ENCODE measurements at regions not wholly inside any gene's neighbourhood (a gene's known extent, or its start where the extent isn't known, plus 50 kb on each side); places are given as distances from the start of the nearest gene placed in this dataset.
A peak's percentile ranks its signal among the peaks of the same experiment; 100 is the strongest.
"Not testable (repeated sequence)": the region's sequence is repeated elsewhere in the genome, so short reads cannot be mapped to it uniquely, and the experiment has no call there.

DNA sequence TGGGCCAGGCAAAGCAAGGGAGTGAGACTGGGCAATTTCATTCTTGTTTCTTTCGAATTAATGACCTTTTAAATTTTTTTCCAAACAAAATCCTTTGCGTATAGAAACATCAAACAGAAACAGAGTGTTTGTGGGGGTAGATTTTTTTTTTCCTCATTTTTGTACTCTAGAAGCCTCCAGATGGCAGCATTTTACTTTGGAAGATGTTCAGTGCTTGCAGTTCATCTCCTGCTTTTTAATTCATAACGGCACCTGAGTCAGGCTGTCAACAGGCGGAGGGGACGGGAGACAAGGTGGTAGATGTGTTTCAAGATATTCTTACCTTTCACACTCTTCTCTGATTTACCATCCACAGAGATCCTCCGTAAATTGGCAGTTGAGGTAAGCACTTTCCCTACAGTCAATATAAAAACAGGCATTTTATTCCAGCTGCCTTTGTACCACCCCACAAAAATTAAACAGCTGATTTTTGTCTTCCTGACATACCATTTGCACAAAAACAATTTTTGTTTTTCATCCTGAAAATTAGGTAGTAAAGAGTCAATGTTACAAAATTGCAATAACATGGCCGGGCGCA, 99.5 kb upstream of the FBXL17 start:
- Histone ChIP-seq H3K9me3 (ENCODE audit: control insufficient read depth in 2 of 2, insufficient read depth in 1 of 2, low read length in 1 of 2) (no peaks in the 10 kb centered on the region), H3K27ac (ENCODE audit: low read depth in 1 of 2, low read length in 1 of 2) (no peak overlapping the region), H3K36me3 (ENCODE audit: control insufficient read depth in 2 of 2, insufficient read depth in 2 of 2, low read length in 1 of 2) (no peaks in the 10 kb centered on the region), H3K4me1 (ENCODE audit: control insufficient read depth in 2 of 2, insufficient read depth in 2 of 2, low read length in 2 of 2) (no peaks in the 10 kb centered on the region), H3K4me3 (ENCODE audit: low read length in 2 of 2) (no peak overlapping the region), H3K27me3 (ENCODE audit: control insufficient read depth in 2 of 2, insufficient read depth in 1 of 2, low read length in 1 of 2) (no peaks in the 10 kb centered on the region)
- WGBS = 61% methylated on average over 8 of the region's 8 CpGs
- peak in 4 of 9 donors; percentile 5 to 38 (median 8) for DNase-seq (ENCODE audit: low read depth in 6 of 9, low spot score in 9 of 9)

DNA sequence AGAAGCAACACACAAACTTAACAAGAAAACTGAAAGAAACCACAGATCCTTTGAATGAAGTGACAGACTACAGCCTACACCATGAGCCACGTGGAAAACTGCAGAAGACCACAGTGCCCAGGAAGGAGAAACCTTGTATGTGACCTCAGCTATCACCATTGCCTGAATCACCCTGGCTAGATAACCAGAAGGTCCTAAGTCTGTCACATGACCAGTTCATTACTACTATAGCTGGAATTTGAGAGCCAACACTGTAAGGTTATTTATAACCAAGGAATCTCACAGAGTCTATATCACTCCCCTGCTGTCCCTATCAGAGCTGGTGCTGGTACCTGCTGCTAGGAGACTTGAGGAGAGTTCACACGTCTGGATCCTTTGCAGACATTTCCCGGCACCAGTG, 90.3 kb upstream of the FBXL17 start:
- no peak overlapping the region for H3K4me3 ChIP-seq (ENCODE audit: low read length in 2 of 2)
- WGBS = 90% methylated on average over 3 of the region's 3 CpGs
- no peaks in the 10 kb centered on the region for H3K4me1 ChIP-seq (ENCODE audit: control insufficient read depth in 2 of 2, insufficient read depth in 2 of 2, low read length in 2 of 2)
- no peaks in the 10 kb centered on the region for H3K27me3 ChIP-seq (ENCODE audit: control insufficient read depth in 2 of 2, insufficient read depth in 1 of 2, low read length in 1 of 2)
- no peak overlapping the region for H3K27ac ChIP-seq (ENCODE audit: low read depth in 1 of 2, low read length in 1 of 2)
- H3K9me3 ChIP-seq (ENCODE audit: control insufficient read depth in 2 of 2, insufficient read depth in 1 of 2, low read length in 1 of 2) = no peaks in the 10 kb centered on the region
- no peaks in the 10 kb centered on the region for H3K36me3 ChIP-seq (ENCODE audit: control insufficient read depth in 2 of 2, insufficient read depth in 2 of 2, low read length in 1 of 2)
- DNase-seq (ENCODE audit: low read depth in 6 of 9, low spot score in 9 of 9) = no peak

DNA sequence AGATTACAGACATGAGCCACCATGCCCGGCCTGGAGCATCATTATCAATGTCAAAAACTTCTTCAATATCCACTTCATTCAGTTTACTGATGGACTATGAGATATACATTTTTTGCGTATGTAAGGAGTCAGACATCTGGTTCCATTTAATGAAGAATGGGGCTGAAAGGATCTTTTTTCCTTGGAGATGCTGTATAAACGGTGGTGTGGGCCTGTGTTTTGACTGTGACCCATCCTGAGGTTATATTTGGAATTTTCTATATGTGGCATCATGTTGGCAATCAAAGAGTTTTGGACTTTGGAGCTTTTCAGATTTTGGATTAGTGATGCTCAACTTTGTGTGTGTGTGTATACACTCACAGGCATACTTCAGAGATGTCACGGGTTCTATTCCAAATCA, 85.7 kb upstream of the FBXL17 start:
- WGBS = 90% methylated on average over 4 of the region's 4 CpGs
- Histone ChIP-seq H3K36me3 (ENCODE audit: control insufficient read depth in 2 of 2, insufficient read depth in 2 of 2, low read length in 1 of 2) (no peaks in the 10 kb centered on the region), H3K4me3 (ENCODE audit: low read length in 2 of 2) (no peak overlapping the region), H3K9me3 (ENCODE audit: control insufficient read depth in 2 of 2, insufficient read depth in 1 of 2, low read length in 1 of 2) (no peaks in the 10 kb centered on the region), H3K27ac (ENCODE audit: low read depth in 1 of 2, low read length in 1 of 2) (no peak overlapping the region), H3K4me1 (ENCODE audit: control insufficient read depth in 2 of 2, insufficient read depth in 2 of 2, low read length in 2 of 2) (no peaks in the 10 kb centered on the region), H3K27me3 (ENCODE audit: control insufficient read depth in 2 of 2, insufficient read depth in 1 of 2, low read length in 1 of 2) (no peaks in the 10 kb centered on the region)
- DNase-seq (ENCODE audit: low read depth in 6 of 9, low spot score in 9 of 9) = no peak

DNA sequence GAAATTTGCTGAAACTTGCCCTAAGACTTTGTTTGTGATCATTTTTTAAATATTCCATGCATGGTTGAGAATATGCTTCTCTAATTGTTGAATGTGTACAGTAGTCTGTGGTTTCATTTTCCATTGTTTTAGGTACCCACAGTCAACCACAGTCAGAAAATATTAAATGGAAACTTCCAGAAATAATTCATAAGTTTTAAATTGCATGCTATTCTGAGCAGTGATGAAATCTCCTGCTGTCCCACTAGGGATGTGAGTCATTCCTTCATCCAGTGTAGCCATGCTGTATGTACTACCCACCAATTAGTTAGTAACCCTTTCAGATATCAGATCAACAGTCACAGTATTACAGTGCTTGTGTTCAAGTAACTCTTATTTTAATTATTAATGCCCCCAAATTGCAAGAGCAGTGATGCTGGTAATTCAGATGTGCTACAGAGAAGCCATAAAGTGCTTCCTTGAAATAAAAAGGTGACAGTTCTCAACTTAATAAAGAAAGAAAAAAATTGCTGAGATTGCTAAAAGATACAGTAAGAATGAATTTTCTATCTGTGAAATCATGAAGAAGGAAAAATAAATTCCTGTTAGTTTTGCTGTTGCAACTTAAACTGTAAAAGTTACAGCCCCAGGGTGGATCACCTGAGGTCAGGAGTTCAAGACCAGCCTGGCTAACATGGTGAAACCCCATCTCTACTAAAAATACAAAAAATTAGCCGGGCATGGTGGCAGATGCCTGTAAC, 79.9 kb upstream of the FBXL17 start:
- Histone ChIP-seq H3K4me1 (ENCODE audit: control insufficient read depth in 2 of 2, insufficient read depth in 2 of 2, low read length in 2 of 2) (no peaks in the 10 kb centered on the region), H3K4me3 (ENCODE audit: low read length in 2 of 2) (no peak overlapping the region), H3K27ac (ENCODE audit: low read depth in 1 of 2, low read length in 1 of 2) (no peak overlapping the region), H3K27me3 (ENCODE audit: control insufficient read depth in 2 of 2, insufficient read depth in 1 of 2, low read length in 1 of 2) (no peaks in the 10 kb centered on the region), H3K9me3 (ENCODE audit: control insufficient read depth in 2 of 2, insufficient read depth in 1 of 2, low read length in 1 of 2) (no peaks in the 10 kb centered on the region), H3K36me3 (ENCODE audit: control insufficient read depth in 2 of 2, insufficient read depth in 2 of 2, low read length in 1 of 2) (no peaks in the 10 kb centered on the region)
- WGBS = 73% methylated on average over 1 of the region's 1 CpG
- no peak for DNase-seq (ENCODE audit: low read depth in 6 of 9, low spot score in 9 of 9)

DNA sequence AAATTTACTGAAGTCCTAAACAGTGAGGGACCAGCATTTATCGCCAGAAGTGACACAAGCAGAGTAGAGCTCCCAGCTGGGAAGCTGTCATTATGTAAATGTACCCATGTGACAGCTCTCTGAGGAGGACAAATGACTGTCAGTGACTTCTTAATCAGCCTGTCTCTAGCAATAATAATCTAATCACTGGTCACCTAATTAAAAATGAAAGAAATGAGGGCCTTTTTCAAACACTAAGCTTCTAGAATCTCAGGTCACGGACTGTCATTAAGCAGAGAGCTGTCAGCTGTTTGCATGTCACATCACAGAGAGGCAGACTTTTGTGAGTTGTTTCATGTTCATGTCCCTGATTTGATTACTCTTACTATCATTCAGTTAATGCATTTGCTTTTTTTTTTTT, 77.9 kb upstream of the FBXL17 start:
- DNase-seq (ENCODE audit: low read depth in 6 of 9, low spot score in 9 of 9) = no peak
- no peaks in the 10 kb centered on the region for H3K4me1 ChIP-seq (ENCODE audit: control insufficient read depth in 2 of 2, insufficient read depth in 2 of 2, low read length in 2 of 2)
- 95% methylated on average over 2 of the region's 2 CpGs for WGBS
- no peaks in the 10 kb centered on the region for H3K27me3 ChIP-seq (ENCODE audit: control insufficient read depth in 2 of 2, insufficient read depth in 1 of 2, low read length in 1 of 2)
- no peaks in the 10 kb centered on the region for H3K36me3 ChIP-seq (ENCODE audit: control insufficient read depth in 2 of 2, insufficient read depth in 2 of 2, low read length in 1 of 2)
- H3K4me3 ChIP-seq (ENCODE audit: low read length in 2 of 2) = no peak overlapping the region
- no peak overlapping the region for H3K27ac ChIP-seq (ENCODE audit: low read depth in 1 of 2, low read length in 1 of 2)
- H3K9me3 ChIP-seq (ENCODE audit: control insufficient read depth in 2 of 2, insufficient read depth in 1 of 2, low read length in 1 of 2) = no peaks in the 10 kb centered on the region

DNA sequence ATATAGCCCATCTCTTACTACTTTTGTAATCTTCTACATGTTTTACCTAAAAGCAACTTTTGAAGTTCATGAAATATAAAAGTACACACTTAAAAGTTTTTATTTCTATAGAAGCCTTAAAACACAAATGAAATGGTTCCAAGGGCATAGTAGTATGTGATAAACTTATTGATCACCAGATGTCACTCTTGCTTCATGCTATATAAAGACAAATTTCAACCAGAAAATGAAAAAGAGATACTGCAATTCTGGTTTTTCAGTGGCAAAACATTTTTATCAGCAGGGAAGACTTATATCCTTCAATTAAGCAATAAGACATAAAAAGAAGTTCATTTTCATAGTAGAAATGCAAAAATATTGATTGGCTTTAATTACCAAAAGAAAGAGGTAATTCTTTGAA, 69.4 kb upstream of the FBXL17 start:
- H3K9me3 ChIP-seq (ENCODE audit: control insufficient read depth in 2 of 2, insufficient read depth in 1 of 2, low read length in 1 of 2) = peaks cover 0 to 9% of the 10 kb centered on the region in 2 donors
- H3K27me3 ChIP-seq (ENCODE audit: control insufficient read depth in 2 of 2, insufficient read depth in 1 of 2, low read length in 1 of 2) = no peaks in the 10 kb centered on the region
- no peaks in the 10 kb centered on the region for H3K36me3 ChIP-seq (ENCODE audit: control insufficient read depth in 2 of 2, insufficient read depth in 2 of 2, low read length in 1 of 2)
- no peak overlapping the region for H3K27ac ChIP-seq (ENCODE audit: low read depth in 1 of 2, low read length in 1 of 2)
- no peak for DNase-seq (ENCODE audit: low read depth in 6 of 9, low spot score in 9 of 9)
- H3K4me3 ChIP-seq (ENCODE audit: low read length in 2 of 2) = no peak overlapping the region
- no peaks in the 10 kb centered on the region for H3K4me1 ChIP-seq (ENCODE audit: control insufficient read depth in 2 of 2, insufficient read depth in 2 of 2, low read length in 2 of 2)

DNA sequence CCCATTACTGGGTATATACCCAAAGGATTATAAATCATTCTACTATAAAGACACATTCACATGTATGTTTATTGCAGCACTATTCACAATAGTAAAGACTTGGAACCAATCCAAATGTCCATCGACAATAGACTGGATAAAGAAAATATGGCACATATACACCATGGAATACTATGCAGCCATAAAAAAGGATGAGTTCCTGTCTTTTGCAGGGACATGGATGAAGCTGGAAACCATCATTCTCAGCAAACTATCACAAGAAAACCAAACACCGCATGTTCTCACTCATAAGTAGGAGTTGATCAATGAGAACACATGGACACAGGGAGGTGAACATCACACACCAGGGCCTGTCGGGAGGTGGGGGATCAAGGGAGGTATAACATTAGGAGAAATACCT, 62.2 kb upstream of the FBXL17 start:
- H3K9me3 ChIP-seq (ENCODE audit: control insufficient read depth in 2 of 2, insufficient read depth in 1 of 2, low read length in 1 of 2); H3K27ac ChIP-seq (ENCODE audit: low read depth in 1 of 2, low read length in 1 of 2); H3K4me3 ChIP-seq (ENCODE audit: low read length in 2 of 2); H3K27me3 ChIP-seq (ENCODE audit: control insufficient read depth in 2 of 2, insufficient read depth in 1 of 2, low read length in 1 of 2); H3K4me1 ChIP-seq (ENCODE audit: control insufficient read depth in 2 of 2, insufficient read depth in 2 of 2, low read length in 2 of 2); DNase-seq (ENCODE audit: low read depth in 6 of 9, low spot score in 9 of 9); H3K36me3 ChIP-seq (ENCODE audit: control insufficient read depth in 2 of 2, insufficient read depth in 2 of 2, low read length in 1 of 2): not testable (repeated sequence)
- 97% methylated on average over 3 of the region's 3 CpGs for WGBS

DNA sequence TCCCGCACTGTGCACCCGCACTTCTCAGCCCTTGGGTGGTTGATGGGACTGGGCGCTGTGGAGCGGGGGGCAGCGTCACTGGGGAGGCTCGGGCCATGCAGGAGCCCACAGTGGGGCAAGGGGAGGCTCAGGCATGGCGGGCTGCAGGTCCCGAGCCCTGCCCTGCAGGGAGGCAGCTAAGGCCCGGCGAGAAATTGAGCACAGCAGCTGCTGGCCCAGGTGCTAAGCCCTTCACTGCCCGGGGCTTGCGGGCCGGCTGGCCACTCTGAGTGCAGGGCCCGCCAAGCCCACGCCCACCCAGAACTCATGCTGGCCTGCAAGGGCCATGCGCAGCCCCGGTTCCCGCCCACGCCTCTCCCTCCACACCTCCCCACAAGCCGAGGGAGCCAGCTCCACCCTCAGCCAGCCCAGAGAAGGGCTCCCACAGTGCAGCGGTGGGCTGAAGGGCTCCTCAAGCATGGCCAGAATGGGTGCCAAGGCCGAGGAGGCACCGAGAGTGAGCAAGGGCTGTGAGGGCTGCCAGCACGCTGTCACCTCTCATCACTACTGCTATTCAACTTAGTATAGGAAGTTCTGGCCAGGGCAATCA, 60.3 kb upstream of the FBXL17 start:
- WGBS = 95% methylated on average over 24 of the region's 24 CpGs
- not testable (repeated sequence) for H3K27ac ChIP-seq (ENCODE audit: low read depth in 1 of 2, low read length in 1 of 2); H3K4me3 ChIP-seq (ENCODE audit: low read length in 2 of 2); H3K27me3 ChIP-seq (ENCODE audit: control insufficient read depth in 2 of 2, insufficient read depth in 1 of 2, low read length in 1 of 2); H3K36me3 ChIP-seq (ENCODE audit: control insufficient read depth in 2 of 2, insufficient read depth in 2 of 2, low read length in 1 of 2); H3K9me3 ChIP-seq (ENCODE audit: control insufficient read depth in 2 of 2, insufficient read depth in 1 of 2, low read length in 1 of 2); H3K4me1 ChIP-seq (ENCODE audit: control insufficient read depth in 2 of 2, insufficient read depth in 2 of 2, low read length in 2 of 2); DNase-seq (ENCODE audit: low read depth in 6 of 9, low spot score in 9 of 9)

DNA sequence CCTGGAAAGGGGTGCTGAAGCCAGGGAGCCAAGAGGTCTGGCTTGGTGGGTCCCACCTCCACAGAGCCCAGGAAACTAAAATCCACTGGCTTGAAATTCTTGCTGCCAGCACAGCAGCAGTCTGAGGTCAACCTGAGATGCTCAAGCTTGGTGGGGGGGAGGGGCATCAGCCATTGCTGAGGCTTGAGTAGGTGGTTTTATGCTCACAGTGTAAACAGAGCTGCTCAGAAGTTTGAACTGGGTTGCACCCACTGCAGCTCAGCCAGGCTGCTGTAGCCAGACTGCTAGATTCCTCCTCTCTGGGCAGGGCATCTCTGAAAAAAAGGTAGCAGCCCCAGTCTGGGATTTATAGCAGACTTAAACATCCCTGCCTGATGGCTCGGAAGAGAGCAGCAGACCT, 55.5 kb upstream of the FBXL17 start:
- 95% methylated on average over 1 of the region's 1 CpG for WGBS
- Histone ChIP-seq H3K27me3 (ENCODE audit: control insufficient read depth in 2 of 2, insufficient read depth in 1 of 2, low read length in 1 of 2) (no peaks in the 10 kb centered on the region), H3K4me3 (ENCODE audit: low read length in 2 of 2) (no peak overlapping the region), H3K27ac (ENCODE audit: low read depth in 1 of 2, low read length in 1 of 2) (no peak overlapping the region), H3K9me3 (ENCODE audit: control insufficient read depth in 2 of 2, insufficient read depth in 1 of 2, low read length in 1 of 2) (no peaks in the 10 kb centered on the region), H3K4me1 (ENCODE audit: control insufficient read depth in 2 of 2, insufficient read depth in 2 of 2, low read length in 2 of 2) (no peaks in the 10 kb centered on the region), H3K36me3 (ENCODE audit: control insufficient read depth in 2 of 2, insufficient read depth in 2 of 2, low read length in 1 of 2) (no peaks in the 10 kb centered on the region)
- no peak for DNase-seq (ENCODE audit: low read depth in 6 of 9, low spot score in 9 of 9)
